Testis (tissue), 2 donors: ENCODE measurements at regions not wholly inside any gene's neighbourhood (a gene's known extent, or its start where the extent isn't known, plus 50 kb on each side); places are given as distances from the start of the nearest gene placed in this dataset.

Experiments used
- DNase-seq: peaks from one replicate; pipeline ENCODE4 v3.0.0-alpha.2; 2019
- H3K27ac ChIP-seq, 2 donors: fragments of 200-600 bp; sonication (generic); one replicate each; pipeline ENCODE4 v1.5.1; 2019
- H3K27me3 ChIP-seq: fragments of 200-600 bp; sonication (generic); one replicate; pipeline ENCODE4 v1.5.1; 2019
- H3K36me3 ChIP-seq: fragments of 200-600 bp; sonication (generic); one replicate; pipeline ENCODE4 v1.5.1; 2017; ENCODE audit warnings: low read depth; ENCODE audit errors: missing control alignments
- H3K4me1 ChIP-seq: fragments of 200-600 bp; sonication (generic); one replicate; pipeline ENCODE4 v1.5.1; 2019
- H3K4me3 ChIP-seq, 2 donors: fragments of 200-600 bp; sonication (generic); one replicate each; pipeline ENCODE4 v1.5.1; 2017 to 2019
- H3K9me3 ChIP-seq: fragments of 200-600 bp; sonication (generic); one replicate; pipeline ENCODE4 v1.5.1; 2017
- CTCF ChIP-seq, 3 experiments: fragments of 450-650 bp in 2 of 3; fragments of 200-600 bp in 1 of 3; sonication (generic) in 1 of 3; IDR thresholded peaks; one replicate each; pipeline ENCODE4 v1.5.1; 2016 to 2019; ENCODE audit warnings: antibody characterized with exemption in 3 of 3, mild to moderate bottlenecking in 2 of 3, moderate library complexity in 1 of 3
- POLR2A ChIP-seq: fragments of 450-650 bp; IDR thresholded peaks from one replicate; pipeline ENCODE4 v1.6.1; 2017; ENCODE audit warnings: antibody characterized with exemption, mild to moderate bottlenecking, moderate library complexity
- WGBS, 2 donors: methylation state at CpG; one replicate each; pipeline ENCODE4 v1.1.5; 2018; 5-methylcytosine and 5-hydroxymethylcytosine counted together
- intact Hi-C: fragments of 100-400 bp; cut with DNase I; formaldehyde crosslinking; loops from one replicate; pipeline ENCODE4 v1.15.1; 2023; ENCODE audit warnings: low total_unique reads

- Histone ChIP-seq H3K4me1 (no peaks in the 10 kb centered on the region), H3K27ac (no peak overlapping the region), H3K36me3 (no peaks in the 10 kb centered on the region), H3K27me3 (no peaks in the 10 kb centered on the region), H3K4me3 (no peak overlapping the region), H3K9me3 (no peaks in the 10 kb centered on the region)
- DNase-seq, result no peak
- intact Hi-C loops, result no loop called here
- 54 to 72% methylated on average over 1 of the region's 1 CpG for WGBS, 2 donors
- TF ChIP-seq POLR2A (no peak), CTCF (IDR thresholded peaks at IDR 0.05) (no peak)
These were observed 318.2 kb upstream of the SEMA6D start for GRCh38 chr15:47399100-47399499.

GRCh38 chr15:47400603-47401002, 316.7 kb upstream of the SEMA6D start:
- Histone ChIP-seq H3K4me3 (no peak overlapping the region), H3K36me3 (no peaks in the 10 kb centered on the region), H3K9me3 (no peaks in the 10 kb centered on the region), H3K4me1 (no peaks in the 10 kb centered on the region), H3K27ac (no peak overlapping the region), H3K27me3 (no peaks in the 10 kb centered on the region)
- WGBS, 2 donors, result 93 to 97% methylated on average over 2 of the region's 2 CpGs
- intact Hi-C loops, result no loop called here
- TF ChIP-seq CTCF (IDR thresholded peaks at IDR 0.05) (no peak), POLR2A (no peak)
- no peak for DNase-seq

GRCh38 chr15:47401427-47401826, 315.9 kb upstream of the SEMA6D start:
- 69 to 91% methylated on average over 3 of the region's 3 CpGs for WGBS, 2 donors
- no peaks in the 10 kb centered on the region for H3K27me3 ChIP-seq
- DNase-seq, result no peak
- H3K4me1 ChIP-seq, result no peaks in the 10 kb centered on the region
- no peak overlapping the region for H3K27ac ChIP-seq
- no peak overlapping the region for H3K4me3 ChIP-seq
- TF ChIP-seq CTCF (IDR thresholded peaks at IDR 0.05) (no peak), POLR2A (no peak)
- intact Hi-C loops, result no loop called here
- H3K9me3 ChIP-seq, result no peaks in the 10 kb centered on the region
- H3K36me3 ChIP-seq, result no peaks in the 10 kb centered on the region

GRCh38 chr15:47402829-47403228, 314.5 kb upstream of the SEMA6D start:
- Histone ChIP-seq H3K9me3 (no peaks in the 10 kb centered on the region), H3K27ac (no peak overlapping the region), H3K4me3 (no peak overlapping the region), H3K4me1 (no peaks in the 10 kb centered on the region), H3K36me3 (no peaks in the 10 kb centered on the region), H3K27me3 (no peaks in the 10 kb centered on the region)
- DNase-seq, result no peak
- WGBS, 2 donors, result 81 to 92% methylated on average over 1 of the region's 1 CpG
- intact Hi-C loops, result no loop called here
- no peak for TF ChIP-seq CTCF (IDR thresholded peaks at IDR 0.05)
- TF ChIP-seq POLR2A, result no peak

GRCh38 chr15:47404877-47405276, 312.4 kb upstream of the SEMA6D start:
- WGBS, 2 donors, result 76 to 80% methylated on average over 3 of the region's 3 CpGs
- Histone ChIP-seq H3K4me1 (peaks cover 17% of the 10 kb centered on the region), H3K9me3 (no peaks in the 10 kb centered on the region), H3K36me3 (no peaks in the 10 kb centered on the region), H3K4me3 (no peak overlapping the region), H3K27me3 (no peaks in the 10 kb centered on the region), H3K27ac (no peak overlapping the region)
- intact Hi-C loops, result no loop called here
- DNase-seq, result no peak
- TF ChIP-seq CTCF (IDR thresholded peaks at IDR 0.05), result no peak
